NCI-H446 treated with DMSO at 0.1 percent for 48 hours (cell line): ENCODE measurements at regions not wholly inside any gene's neighbourhood (a gene's known extent, or its start where the extent isn't known, plus 50 kb on each side); places are given as distances from the start of the nearest gene placed in this dataset.

ENCODE experiments used
- DNase-seq: peaks from one replicate; lab custom pipeline; 2025; lab: John Stamatoyannopoulos, UW

GRCh38 chr20:4512891-4513550, 173.2 kb upstream of the PRNP start:
- no peak for DNase-seq

- DNase-seq: no peak
These were observed 174.5 kb upstream of the PRNP start for GRCh38 chr20:4511776-4512175.

- no peak for DNase-seq
These were observed 176.3 kb upstream of the PRNP start for GRCh38 chr20:4509825-4510522.

GRCh38 chr20:4508773-4509172, 177.5 kb upstream of the PRNP start:
- no peak for DNase-seq

GRCh38 chr20:4507288-4507719, 179.0 kb upstream of the PRNP start:
- no peak for DNase-seq

GRCh38 chr20:4504814-4505213, 181.4 kb upstream of the PRNP start:
- no peak for DNase-seq

GRCh38 chr20:4502756-4503155, 183.5 kb upstream of the PRNP start:
- no peak for DNase-seq

GRCh38 chr20:4493386-4493785, 192.9 kb upstream of the PRNP start:
- DNase-seq: no peak

GRCh38 chr20:4491643-4492042, 194.6 kb upstream of the PRNP start:
- no peak for DNase-seq

GRCh38 chr20:4490606-4491280, 195.5 kb upstream of the PRNP start:
- DNase-seq: no peak

- DNase-seq: no peak
These were observed 196.2 kb upstream of the PRNP start for GRCh38 chr20:4490045-4490444.

GRCh38 chr20:4488407-4489339, 197.6 kb upstream of the PRNP start:
- DNase-seq: no peak

- DNase-seq: no peak
These were observed 201.8 kb upstream of the PRNP start for GRCh38 chr20:4484379-4484997.

- DNase-seq: no peak
These were observed 202.3 kb upstream of the PRNP start for GRCh38 chr20:4483961-4484360.

GRCh38 chr20:4483486-4483885, 202.8 kb upstream of the PRNP start:
- DNase-seq: no peak

GRCh38 chr20:4480104-4480503, 206.2 kb upstream of the PRNP start:
- DNase-seq: no peak

GRCh38 chr20:4476903-4477500, 209.3 kb upstream of the PRNP start:
- no peak for DNase-seq

GRCh38 chr20:4472906-4473305, 213.3 kb upstream of the PRNP start:
- no peak for DNase-seq

- no peak for DNase-seq
These were observed 215.0 kb upstream of the PRNP start for GRCh38 chr20:4471221-4471620.

- DNase-seq: no peak
These were observed 215.9 kb upstream of the PRNP start for GRCh38 chr20:4470375-4470774.

- DNase-seq: no peak
These were observed 216.3 kb upstream of the PRNP start for GRCh38 chr20:4469910-4470309.
